ENCODE measurements at regions not wholly inside any gene's neighbourhood (a gene's known extent, or its start where the extent isn't known, plus 50 kb on each side); places are given as distances from the start of the nearest gene placed in this dataset.
"Not testable (repeated sequence)": the region's sequence is repeated elsewhere in the genome, so short reads cannot be mapped to it uniquely, and the experiment has no call there.

GRCh38 chr9:72471096-72471495 lies 50.3 kb upstream of the TMC1 start:
- intact Hi-C loops (cut with DNase I), result no loop called here
- DNase-seq, result no peak

- DNase-seq, result no peak
- intact Hi-C loops (cut with DNase I), result loop anchor here (10.0 kb wide), 1 partner anchor 63 kb away; no protein-coding TSS in a partner anchor
These were observed 53.4 kb upstream of the TMC1 start for GRCh38 chr9:72467766-72468738.

GRCh38 chr9:72465593-72465984 lies 55.8 kb upstream of the TMC1 start:
- intact Hi-C loops (cut with DNase I), result loop anchor here (10.0 kb wide), 1 partner anchor 61 kb away; no protein-coding TSS in a partner anchor
- no peak for DNase-seq

- intact Hi-C loops (cut with DNase I), result loop anchor here (10.0 kb wide), 1 partner anchor 60 kb away; no protein-coding TSS in a partner anchor
- peak in 6 of 42 donors; percentile 9 to 45 (median 17) for DNase-seq
These were observed 56.4 kb upstream of the TMC1 start for GRCh38 chr9:72464857-72465592.

DNA sequence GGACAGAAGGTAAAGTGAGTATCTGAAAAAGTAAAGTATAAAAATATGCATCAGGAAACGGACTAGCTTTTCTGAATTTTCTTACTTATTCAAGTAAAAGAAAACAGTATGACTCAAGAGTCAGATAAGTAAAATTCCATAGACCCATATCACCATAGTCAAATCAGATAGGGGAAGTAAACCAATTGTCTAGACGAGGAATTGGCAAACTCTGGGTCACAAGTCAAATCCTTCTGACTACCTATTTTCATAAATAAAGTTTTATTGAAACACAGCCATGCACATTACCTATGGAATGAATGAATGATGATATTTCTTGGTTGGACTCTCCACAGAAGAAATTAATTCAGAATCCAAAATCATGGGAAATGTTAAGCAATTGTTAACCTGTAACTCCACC lies 59.1 kb upstream of the TMC1 start:
- intact Hi-C loops (cut with DNase I), result loop anchor here (10.0 kb wide), 1 partner anchor 58 kb away; no protein-coding TSS in a partner anchor
- DNase-seq, result no peak

DNA sequence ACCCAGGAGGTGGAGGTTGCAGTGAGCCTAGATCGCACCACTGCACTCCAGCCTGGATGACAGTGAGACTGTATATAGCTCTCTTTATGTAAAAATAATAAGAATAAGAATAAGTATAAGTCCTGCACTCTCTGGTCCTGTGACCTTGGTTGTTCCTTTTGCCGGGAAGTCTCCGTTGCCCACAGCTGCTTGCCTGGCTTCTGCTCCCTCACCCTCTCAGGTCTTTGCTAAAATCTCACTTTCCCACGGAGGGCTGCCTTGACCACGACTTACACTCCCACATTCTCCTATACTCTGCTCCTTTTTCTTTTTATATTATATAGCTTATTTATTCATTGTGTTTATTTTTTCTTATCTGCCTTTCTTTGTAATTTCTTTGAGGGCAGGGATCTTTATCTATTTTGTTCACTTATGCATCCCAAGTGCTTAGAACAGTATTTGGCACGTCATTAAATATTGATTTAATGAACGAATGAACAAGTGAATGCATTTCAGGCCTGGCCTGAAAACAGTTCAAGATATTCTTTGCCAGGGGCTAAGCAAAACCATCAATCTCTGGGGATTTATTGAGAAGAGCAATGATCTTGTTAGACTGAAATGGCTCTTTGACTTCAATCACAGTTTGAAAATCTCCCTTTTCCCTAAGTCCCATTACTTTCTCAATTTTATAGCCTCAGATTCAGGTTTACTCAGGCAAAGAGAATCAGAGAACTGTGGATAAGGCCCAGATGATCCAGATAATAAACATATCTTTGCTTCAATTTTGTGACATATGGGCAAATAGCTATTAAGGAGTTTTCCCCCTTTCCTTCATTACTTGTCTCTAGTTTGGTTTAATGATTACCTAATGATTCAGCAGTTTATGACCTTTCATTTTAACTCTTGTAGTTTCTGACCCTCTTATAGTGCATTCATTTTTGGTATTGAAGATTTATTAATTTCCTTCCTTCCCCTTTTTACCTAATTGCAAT lies 60.8 kb upstream of the TMC1 start:
- no peak for DNase-seq
- intact Hi-C loops (cut with DNase I), result loop anchor here (10.0 kb wide), 1 partner anchor 56 kb away; no protein-coding TSS in a partner anchor

GRCh38 chr9:72459308-72459707 lies 62.1 kb upstream of the TMC1 start:
- intact Hi-C loops (cut with DNase I), result no loop called here
- DNase-seq, result no peak

DNA sequence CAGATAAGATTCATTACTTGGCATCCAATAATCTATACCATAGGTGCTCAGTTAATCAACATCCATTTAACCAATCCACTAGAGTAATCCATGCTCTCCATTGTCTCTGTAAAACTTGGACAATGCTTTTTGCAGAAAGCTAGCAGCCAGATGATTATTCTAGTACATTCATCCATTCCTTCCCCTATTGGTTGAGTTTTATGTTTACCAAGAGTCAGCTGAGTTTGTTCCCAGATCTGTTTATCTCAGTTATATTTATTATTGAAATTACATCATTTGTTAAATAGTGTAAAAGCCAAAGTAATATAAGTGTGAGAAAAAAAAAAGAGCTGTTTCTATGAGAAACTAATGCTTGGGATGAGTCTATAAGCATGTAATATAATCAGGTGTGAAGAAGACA lies 63.3 kb upstream of the TMC1 start:
- intact Hi-C loops (cut with DNase I), result no loop called here
- no peak for DNase-seq

DNA sequence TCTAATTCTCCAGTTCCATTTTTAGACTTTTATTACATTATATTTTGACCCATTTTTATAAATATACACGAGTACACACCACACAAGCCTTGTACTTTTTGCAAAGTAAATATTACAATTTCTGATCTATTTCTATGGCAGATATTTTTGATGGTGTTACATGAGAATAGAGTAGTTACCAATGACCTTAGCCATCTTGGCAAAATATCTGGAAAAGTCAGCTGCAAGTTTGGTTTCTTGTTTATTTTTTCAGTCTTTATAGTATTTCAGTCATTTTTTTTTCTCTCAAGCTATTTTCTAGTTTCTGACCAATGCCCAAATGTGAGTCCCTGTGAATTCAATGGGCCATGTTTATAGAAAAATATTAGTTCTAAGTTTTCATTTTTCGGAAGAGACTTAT lies 64.0 kb upstream of the TMC1 start:
- DNase-seq, result no peak
- intact Hi-C loops (cut with DNase I), result no loop called here

- DNase-seq, result peak in 4 of 42 donors; percentile 14 to 47 (median 26)
- intact Hi-C loops (cut with DNase I), result no loop called here
These were observed 66.4 kb upstream of the TMC1 start for GRCh38 chr9:72454871-72455491.

GRCh38 chr9:72453797-72454196 lies 67.6 kb upstream of the TMC1 start:
- intact Hi-C loops (cut with DNase I), result no loop called here
- DNase-seq, result no peak

DNA sequence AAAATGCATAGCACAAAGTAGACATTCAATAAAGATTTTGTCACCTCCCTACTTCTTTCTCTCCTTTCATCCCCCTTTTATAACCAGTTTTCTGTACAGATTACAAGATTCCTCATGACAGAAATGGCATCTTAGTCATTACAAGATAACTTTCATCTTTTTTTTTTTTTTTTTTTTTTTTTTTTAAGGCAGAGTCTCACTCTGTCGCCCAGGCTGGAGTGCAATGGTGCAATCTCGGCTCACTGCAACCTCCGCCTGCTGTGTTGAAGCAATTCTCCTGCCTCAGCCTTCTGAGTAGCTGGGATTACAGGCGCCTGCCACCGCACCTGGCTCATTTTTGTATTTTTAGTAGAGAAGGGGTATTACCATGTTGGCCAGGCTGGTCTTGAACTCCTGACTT lies 75.2 kb upstream of the TMC1 start:
- DNase-seq; intact Hi-C loops (cut with DNase I): not testable (repeated sequence)

DNA sequence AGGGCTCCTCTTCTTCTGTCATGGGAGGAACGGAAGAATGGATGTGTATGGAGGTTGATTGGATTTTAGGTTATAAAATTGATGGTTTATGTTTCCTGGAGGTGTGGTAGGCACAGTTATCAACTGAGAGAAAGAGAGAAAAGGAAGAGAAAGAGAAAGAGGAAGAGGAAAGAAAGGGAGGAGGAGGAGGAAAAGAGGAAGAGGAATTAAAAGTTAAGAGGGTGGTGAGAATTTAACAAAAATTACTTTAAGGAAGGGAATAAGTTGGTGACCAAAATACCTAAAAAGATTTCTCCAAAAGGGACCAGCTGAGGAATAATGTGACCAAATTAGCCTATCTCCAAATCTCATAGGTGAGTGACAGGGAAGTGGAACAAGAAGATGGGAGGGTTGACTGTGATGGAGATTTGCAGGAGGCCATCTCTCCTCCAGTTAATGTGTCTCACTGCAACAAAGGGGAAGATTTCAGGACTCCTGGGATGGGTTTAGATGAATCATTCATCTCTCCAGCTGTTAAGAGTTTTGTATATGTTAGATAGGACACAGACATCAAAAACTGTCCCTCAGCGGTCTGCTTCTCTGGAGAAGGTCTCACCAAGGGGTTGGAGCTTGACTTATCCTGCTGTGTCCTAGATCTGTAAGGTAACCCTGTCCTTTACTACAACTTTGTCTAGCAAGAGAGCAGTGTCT lies 76.0 kb upstream of the TMC1 start:
- intact Hi-C loops (cut with DNase I), result no loop called here
- no peak for DNase-seq

GRCh38 chr9:72444435-72444834 lies 77.0 kb upstream of the TMC1 start:
- DNase-seq, result no peak
- intact Hi-C loops (cut with DNase I), result no loop called here

DNA sequence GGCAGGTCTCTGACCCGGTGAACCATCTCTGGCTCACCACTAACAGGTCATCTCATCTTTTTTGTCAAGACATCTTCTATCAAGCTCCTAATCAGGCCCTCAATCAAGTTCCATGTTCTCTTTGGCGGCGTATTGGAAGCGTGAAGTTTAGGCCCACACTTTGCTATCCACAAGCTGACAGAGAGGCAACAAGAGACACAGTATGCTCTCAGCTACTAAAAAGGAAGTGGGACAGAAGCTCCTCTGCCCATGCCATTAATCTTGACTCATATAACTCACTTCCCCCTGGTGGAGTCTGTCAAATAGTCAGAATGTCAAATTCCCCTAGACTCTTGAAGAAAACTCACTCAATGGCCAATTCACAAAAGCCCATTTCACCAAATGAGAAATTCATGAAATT lies 77.6 kb upstream of the TMC1 start:
- intact Hi-C loops (cut with DNase I), result no loop called here
- DNase-seq, result peak in 2 of 42 donors; percentile 5 to 40

DNA sequence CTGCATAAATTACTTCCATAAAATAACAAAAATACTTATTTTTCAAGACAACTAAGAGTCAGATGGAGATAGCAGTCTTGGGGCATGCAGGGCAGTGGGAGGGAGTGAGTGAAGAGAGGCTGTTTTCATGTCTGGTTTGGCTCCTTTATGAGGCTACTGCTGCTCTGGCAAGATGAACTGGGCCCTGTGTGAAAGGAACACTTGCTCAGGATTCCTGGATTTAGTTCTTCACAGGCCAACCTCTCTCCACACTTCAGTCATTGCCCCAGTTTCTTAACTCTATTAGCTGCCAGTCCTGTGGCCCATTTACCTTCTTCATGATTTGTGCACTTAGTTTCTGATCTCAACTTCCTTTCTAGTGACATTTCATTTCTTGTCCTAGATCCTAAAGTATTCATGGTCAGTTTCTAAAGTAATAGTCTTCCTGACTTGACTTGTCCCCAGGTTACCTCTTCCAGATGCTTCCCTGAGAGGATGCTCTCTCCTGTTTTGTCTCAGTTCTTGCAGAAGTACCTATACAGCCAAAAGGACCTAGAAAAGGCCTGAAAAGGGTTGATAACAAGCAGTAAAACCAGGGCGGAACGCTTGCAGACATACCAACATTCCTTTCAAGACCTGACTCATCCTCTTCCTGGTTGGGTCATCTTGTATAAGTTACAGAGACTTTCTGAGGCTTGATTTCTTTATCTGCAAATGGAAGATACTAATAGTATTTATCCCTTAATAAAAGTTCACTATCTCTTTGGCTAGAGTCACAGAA lies 77.0 kb upstream of the ZFAND5 start:
- intact Hi-C loops (cut with DNase I), result no loop called here

More for the DNA sequence above, 77.0 kb upstream of the ZFAND5 start:
- peak in 7 of 42 donors; percentile 5 to 64 (median 13) for DNase-seq

Measured in head of caudate nucleus (tissue), 42 donors.